HepG2 (cell line): ENCODE measurements at regions not wholly inside any gene's neighbourhood (a gene's known extent, or its start where the extent isn't known, plus 50 kb on each side); places are given as distances from the start of the nearest gene placed in this dataset.

Experiments used
- ATAC-seq: fragments of 200-7000 bp; cut with Tn5 transposase; 3 replicates; pipeline ENCODE4 v1.9.1; 2020; ENCODE audit warnings: mild to moderate bottlenecking, moderate library complexity
- BruUV-seq: library from RNA; stranded (reverse); fragments of 400-500 nt; replicated peaks from 2 replicates; lab custom pipeline; 2021; lab: Mats Ljungman, UMichigan
- CTCF ChIA-PET: fragments of 300-600 bp; formaldehyde crosslinking; extraction: SDS; loops from one replicate; lab custom pipeline; 2021; ENCODE audit warnings: low total read pairs, inconsistent platforms, low intra/inter-chr PET ratio; lab: Yijun Ruan, JAX
- POLR2A ChIA-PET: fragments of 350-600 bp; sonication (Branson Sonifier 250); formaldehyde crosslinking; loops from one replicate; lab custom pipeline; 2020; ENCODE audit warnings: antibody characterized with exemption, inconsistent platforms; lab: Yijun Ruan, JAX
- DNase-seq: peaks from one replicate; pipeline ENCODE4 v3.0.0-alpha.2; 2015; ENCODE audit warnings: low spot score
- FAIRE-seq: peaks from 3 replicates; lab custom pipeline; 2011; peaks lifted over from hg19 to GRCh38; lab: Jason Lieb, UNC
- H2AFZ ChIP-seq: one replicate; pipeline ENCODE4 v1.6.1; 2011; ENCODE audit warnings: low read length, inconsistent platforms
- H3K27ac ChIP-seq: fragments of 300-600 bp; 3 replicates; pipeline ENCODE4 v1.8.0; 2011; ENCODE audit warnings: mixed run types, mild to moderate bottlenecking, mixed read lengths, low read length, inconsistent platforms; ENCODE audit not compliant: insufficient read depth; ENCODE audit errors: extremely low read length
- H3K27me3 ChIP-seq, 2 experiments: fragments of 200-600 bp in 1 of 2; 2 replicates in 1 of 2; 3 replicates in 1 of 2; pipeline versions ENCODE4 v1.6.0 to v1.8.0; 2011; ENCODE audit warnings: low read length in 2 of 2, mild to moderate bottlenecking in 2 of 2, moderate library complexity in 2 of 2, inconsistent platforms in 1 of 2; ENCODE audit not compliant: insufficient read depth in 2 of 2, control insufficient read depth in 1 of 2
- H3K36me3 ChIP-seq, 2 experiments: fragments of 200-600 bp in 1 of 2; replicated peaks in 1 of 2; 2 replicates in 1 of 2; 3 replicates in 1 of 2; pipeline versions ENCODE4 v1.5.1 to v1.8.0; 2011; ENCODE audit warnings: low read length in 2 of 2, inconsistent platforms in 1 of 2; ENCODE audit not compliant: insufficient read depth in 2 of 2, control insufficient read depth in 1 of 2
- H3K4me1 ChIP-seq: 2 replicates; pipeline ENCODE4 v1.5.1; 2012; ENCODE audit warnings: low read length, inconsistent platforms; ENCODE audit not compliant: insufficient read depth
- H3K4me2 ChIP-seq: 2 replicates; pipeline ENCODE4 v1.6.0; 2011; ENCODE audit warnings: low read depth, low read length, inconsistent platforms
- H3K4me3 ChIP-seq, 3 experiments: fragments of 200-600 bp in 1 of 3; sonication (generic), shearing (Covaris generic) in 1 of 3; replicated peaks in 1 of 3; 2 replicates each; pipeline ENCODE4 v1.5.1; 2011 to 2016; ENCODE audit warnings: low read length in 3 of 3, inconsistent platforms in 2 of 3, low read depth in 2 of 3, mild to moderate bottlenecking in 2 of 3, control low read depth in 1 of 3, mixed read lengths in 1 of 3; ENCODE audit not compliant: insufficient read depth in 1 of 3
- H3K79me2 ChIP-seq: one replicate; pipeline ENCODE4 v1.6.1; 2011; ENCODE audit warnings: low read length, inconsistent platforms; ENCODE audit not compliant: insufficient read depth
- H3K9ac ChIP-seq: 2 replicates; pipeline ENCODE4 v1.6.0; 2011; ENCODE audit warnings: mild to moderate bottlenecking, low read depth, low read length, inconsistent platforms; ENCODE audit not compliant: insufficient read depth
- H3K9me3 ChIP-seq: 2 replicates; pipeline ENCODE4 v1.5.1; 2012; ENCODE audit warnings: mild to moderate bottlenecking, low read length
- H4K20me1 ChIP-seq: 2 replicates; pipeline ENCODE4 v1.6.0; 2011; ENCODE audit warnings: inconsistent platforms, mild to moderate bottlenecking, low read length, moderate library complexity; ENCODE audit not compliant: insufficient read depth
- BORCS8-MEF2B ChIP-seq: sonication (generic); formaldehyde crosslinking; IDR thresholded peaks from 2 replicates; pipeline ENCODE4 v1.8.0; 2022; ENCODE audit warnings: mild to moderate bottlenecking, missing genetic modification reagents
- DPF2 ChIP-seq: sonication (generic); formaldehyde crosslinking; IDR thresholded peaks from 2 replicates; pipeline ENCODE4 v1.4.0; 2020; ENCODE audit warnings: mild to moderate bottlenecking, low read depth, missing genetic modification reagents, borderline replicate concordance
- MEF2D ChIP-seq: sonication (generic); formaldehyde crosslinking; IDR thresholded peaks from 2 replicates; pipeline ENCODE4 v1.5.1; 2020; ENCODE audit warnings: mild to moderate bottlenecking, missing genetic modification reagents
- NCOA2 ChIP-seq: sonication (generic); formaldehyde crosslinking; IDR thresholded peaks from 2 replicates; pipeline ENCODE4 v1.8.0; 2022; ENCODE audit warnings: inconsistent platforms
- ZNF616 ChIP-seq: sonication (generic); formaldehyde crosslinking; IDR thresholded peaks from 2 replicates; pipeline ENCODE4 v1.5.0; 2020; ENCODE audit warnings: low read depth, mild to moderate bottlenecking, missing genetic modification reagents
- ZNF772 ChIP-seq: sonication (generic); formaldehyde crosslinking; IDR thresholded peaks from 2 replicates; pipeline ENCODE4 v1.5.0; 2020; ENCODE audit warnings: mild to moderate bottlenecking, missing genetic modification reagents
- in situ Hi-C: cut with HindIII; loops from 2 replicates; pipeline ENCODE4 v1.10.0; 2017; ENCODE audit warnings: low pct_unique_long_range_greater_than_20kb; ENCODE audit not compliant: extremely low pct_ligation_motif_present
- intact Hi-C: fragments of 100-400 bp; cut with micrococcal nuclease; formaldehyde crosslinking; loops from one replicate; pipeline ENCODE4 v1.10.0; 2022; ENCODE audit not compliant: unreplicated experiment
- TF ChIP-seq, protein P1 (sequence below): sonication (generic); formaldehyde crosslinking; IDR thresholded peaks from 2 replicates; pipeline ENCODE4 v1.4.0; 2020; ENCODE audit warnings: mild to moderate bottlenecking, missing genetic modification reagents

DNA sequence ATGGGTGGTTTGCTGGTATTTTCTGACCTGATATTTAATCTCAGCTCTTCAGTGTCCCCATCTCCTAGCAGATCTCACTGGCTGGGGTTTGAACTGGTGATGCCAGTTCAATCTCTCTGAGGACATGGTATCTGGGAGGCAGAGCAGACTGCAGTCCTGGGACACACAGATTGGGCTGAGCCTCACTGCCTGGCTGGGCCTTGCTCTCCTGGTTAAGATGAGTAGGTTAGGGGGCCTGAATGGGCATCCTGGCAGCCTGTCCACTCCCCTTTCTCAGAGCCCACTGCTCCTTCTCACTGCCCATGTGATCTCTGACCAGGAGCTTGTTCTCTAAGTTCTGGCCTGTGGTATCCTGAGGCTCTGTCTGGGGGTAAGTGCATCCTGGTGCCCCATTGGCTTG lies 363.4 kb downstream of the GLRX3 start:
- in situ Hi-C loops: no loop called here
- Histone ChIP-seq H2AFZ (no peak overlapping the region), H4K20me1 (no peaks in the 10 kb centered on the region), H3K27me3 (no peaks in the 10 kb centered on the region), H3K9me3 (no peaks in the 10 kb centered on the region), H3K9ac (no peak overlapping the region), H3K4me2 (no peak overlapping the region), H3K36me3 (no peaks in the 10 kb centered on the region), H3K4me3 (no peak overlapping the region)
- intact Hi-C loops: no loop called here
- no TSS peak for BruUV-seq
- ChIA-PET POLR2A (no interaction called here), CTCF (no interaction called here)
- FAIRE-seq: no peak
- no peak for TF ChIP-seq ZNF616 (CRISPR knock-in tag)
- TF ChIP-seq NCOA2 (CRISPR knock-in tag): no peak
- no peak for TF ChIP-seq MEF2D (CRISPR knock-in tag)
- no peak for TF ChIP-seq ZNF772 (CRISPR knock-in tag)
- TF ChIP-seq BORCS8-MEF2B (CRISPR knock-in tag): no peak
- TF ChIP-seq, protein P1, sequence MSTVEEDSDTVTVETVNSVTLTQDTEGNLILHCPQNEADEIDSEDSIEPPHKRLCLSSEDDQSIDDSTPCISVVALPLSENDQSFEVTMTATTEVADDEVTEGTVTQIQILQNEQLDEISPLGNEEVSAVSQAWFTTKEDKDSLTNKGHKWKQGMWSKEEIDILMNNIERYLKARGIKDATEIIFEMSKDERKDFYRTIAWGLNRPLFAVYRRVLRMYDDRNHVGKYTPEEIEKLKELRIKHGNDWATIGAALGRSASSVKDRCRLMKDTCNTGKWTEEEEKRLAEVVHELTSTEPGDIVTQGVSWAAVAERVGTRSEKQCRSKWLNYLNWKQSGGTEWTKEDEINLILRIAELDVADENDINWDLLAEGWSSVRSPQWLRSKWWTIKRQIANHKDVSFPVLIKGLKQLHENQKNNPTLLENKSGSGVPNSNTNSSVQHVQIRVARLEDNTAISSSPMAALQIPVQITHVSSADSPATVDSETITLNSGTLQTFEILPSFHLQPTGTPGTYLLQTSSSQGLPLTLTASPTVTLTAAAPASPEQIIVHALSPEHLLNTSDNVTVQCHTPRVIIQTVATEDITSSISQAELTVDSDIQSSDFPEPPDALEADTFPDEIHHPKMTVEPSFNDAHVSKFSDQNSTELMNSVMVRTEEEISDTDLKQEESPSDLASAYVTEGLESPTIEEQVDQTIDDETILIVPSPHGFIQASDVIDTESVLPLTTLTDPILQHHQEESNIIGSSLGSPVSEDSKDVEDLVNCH (CRISPR knock-in tag): no peak
- TF ChIP-seq DPF2: no peak
- TF ChIP-seq, all 625 proteins: peak for 0
- H3K79me2 ChIP-seq: no peaks in the 10 kb centered on the region
- H3K27ac ChIP-seq: no peak overlapping the region
- ATAC-seq (no peak), DNase-seq (no peak)
- H3K4me1 ChIP-seq: no peaks in the 10 kb centered on the region
